PC-3 (cell line): ENCODE measurements at regions not wholly inside any gene's neighbourhood (a gene's known extent, or its start where the extent isn't known, plus 50 kb on each side); places are given as distances from the start of the nearest gene placed in this dataset.

Source experiments
- ATAC-seq: fragments of 200-7000 bp; cut with Tn5 transposase; 2 replicates; pipeline ENCODE4 v1.9.1; 2020; ENCODE audit warnings: mild to moderate bottlenecking, moderate library complexity
- BruUV-seq: library from RNA; stranded (reverse); fragments of 400-500 nt; replicated peaks from 2 replicates; lab custom pipeline; 2021; lab: Mats Ljungman, UMichigan
- CTCF ChIA-PET: fragments of 300-600 bp; sonication (Branson Sonifier 250); formaldehyde crosslinking; loops from one replicate; lab custom pipeline; 2022; ENCODE audit warnings: antibody characterized with exemption; lab: Charles Lee
- POLR2A ChIA-PET: fragments of 300-600 bp; sonication (Branson Sonifier 250); formaldehyde crosslinking; loops from one replicate; lab custom pipeline; 2022; ENCODE audit warnings: antibody characterized with exemption; ENCODE audit not compliant: unreplicated experiment; lab: Charles Lee
- DNase-seq: peaks from one replicate; pipeline ENCODE4 v3.0.0-alpha.2; 2015
- H2AFZ ChIP-seq: fragments of 300-600 bp; sonication (generic); 2 replicates; pipeline ENCODE4 v1.6.0; 2016; ENCODE audit warnings: antibody characterized with exemption, low read length
- H3F3A ChIP-seq: fragments of 300-600 bp; sonication (generic); one replicate; pipeline ENCODE4 v1.6.0; 2017; ENCODE audit warnings: antibody characterized with exemption, low read length, control low read depth, mild to moderate bottlenecking; ENCODE audit not compliant: unreplicated experiment
- H3K27ac ChIP-seq: fragments of 300-600 bp; sonication (generic); 2 replicates; pipeline ENCODE4 v1.5.1; 2016; ENCODE audit warnings: mild to moderate bottlenecking, low read length
- H3K27me3 ChIP-seq: fragments of 300-600 bp; sonication (generic); 2 replicates; pipeline ENCODE4 v1.6.1; 2016; ENCODE audit warnings: low read length, mixed read lengths
- H3K36me3 ChIP-seq: fragments of 300-600 bp; sonication (generic); 2 replicates; pipeline ENCODE4 v1.6.1; 2016; ENCODE audit warnings: low read depth, mixed run types, low read length, mixed read lengths
- H3K4me1 ChIP-seq: fragments of 300-600 bp; sonication (generic); 2 replicates; pipeline ENCODE4 v1.5.1; 2016; ENCODE audit warnings: low read length; ENCODE audit not compliant: insufficient read depth
- H3K4me2 ChIP-seq: fragments of 300-600 bp; sonication (generic); 2 replicates; pipeline ENCODE4 v1.6.0; 2016; ENCODE audit warnings: low read length
- H3K4me3 ChIP-seq: fragments of 300-600 bp; sonication (generic); 2 replicates; pipeline ENCODE4 v1.5.1; 2016; ENCODE audit warnings: mild to moderate bottlenecking, low read length, mixed read lengths
- H3K79me2 ChIP-seq: fragments of 300-600 bp; sonication (generic); 2 replicates; pipeline ENCODE4 v1.6.1; 2017; ENCODE audit warnings: low read length, mixed read lengths
- H3K9ac ChIP-seq: fragments of 300-600 bp; sonication (generic); 2 replicates; pipeline ENCODE4 v1.6.0; 2016; ENCODE audit warnings: mild to moderate bottlenecking, low read length
- H3K9me2 ChIP-seq: fragments of 300-600 bp; sonication (generic); replicated peaks from 2 replicates; pipeline ENCODE4 v1.6.1; 2016; ENCODE audit warnings: mixed run types, low read length, mixed read lengths
- H3K9me3 ChIP-seq: fragments of 300-600 bp; sonication (generic); 2 replicates; pipeline ENCODE4 v1.6.1; 2016; ENCODE audit warnings: low read length, mixed read lengths
- H4K20me1 ChIP-seq: fragments of 300-600 bp; sonication (generic); 2 replicates; pipeline ENCODE4 v1.6.1; 2016; ENCODE audit warnings: low read length, mixed read lengths
- EZH2 ChIP-seq: fragments of 300-600 bp; sonication (generic); IDR thresholded peaks from one replicate; pipeline ENCODE4 v1.6.1; 2017; ENCODE audit warnings: antibody characterized with exemption, mild to moderate bottlenecking, low read length; ENCODE audit not compliant: unreplicated experiment
- EZH2phosphoT487 ChIP-seq: fragments of 300-600 bp; sonication (generic); IDR thresholded peaks from 2 replicates; pipeline ENCODE4 v1.6.1; 2018; ENCODE audit warnings: mild to moderate bottlenecking, antibody characterized with exemption, low read length, borderline replicate concordance
- intact Hi-C: fragments of 100-400 bp; cut with micrococcal nuclease; formaldehyde crosslinking; loops from 2 replicates; pipeline ENCODE4 v1.9.0; 2023
- TF ChIP-seq, protein P1 (sequence below): fragments of 300-600 bp; sonication (generic); conservative IDR thresholded peaks from 2 replicates; pipeline ENCODE4 v1.5.1; 2017; ENCODE audit warnings: antibody characterized with exemption, low read depth, mild to moderate bottlenecking, low read length

DNA sequence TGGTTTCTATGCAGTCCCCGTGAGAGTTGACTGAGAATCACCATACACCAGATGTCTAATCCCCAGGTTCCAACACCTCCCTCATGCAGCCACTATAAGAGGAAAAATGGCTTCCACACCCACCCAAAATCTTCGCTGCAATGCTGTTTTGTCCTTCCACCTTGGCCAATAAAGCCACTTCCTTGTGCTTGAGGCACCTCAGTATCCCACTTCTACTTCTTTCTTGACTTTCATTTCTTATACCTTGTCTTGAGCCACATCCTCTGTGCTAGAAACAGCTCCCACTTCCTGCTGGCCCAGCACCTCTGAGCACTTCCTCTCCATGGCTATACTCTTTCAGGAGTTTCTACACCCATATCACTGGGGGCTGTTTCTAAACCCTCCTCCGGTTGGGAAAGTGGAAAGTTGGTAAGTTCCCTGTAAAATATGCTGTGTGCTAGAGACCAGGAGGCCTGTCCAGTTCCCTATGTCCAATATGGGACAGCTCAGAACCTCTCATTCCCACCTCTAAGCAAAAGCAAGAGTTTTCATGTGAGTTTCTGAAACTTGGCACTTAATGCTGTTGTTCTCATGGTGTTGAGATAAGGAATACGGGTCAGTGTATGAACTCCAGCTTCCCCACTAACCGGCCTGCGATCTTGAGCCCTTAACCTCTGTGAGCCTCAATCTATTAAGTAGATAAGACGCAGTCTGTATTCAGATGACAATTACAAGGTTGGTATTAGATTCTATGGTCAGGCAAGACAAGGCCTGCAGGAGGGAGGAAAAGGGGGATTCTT is 209.1 kb upstream of the ID2 start:
- intact Hi-C loops, result no loop called here
- Histone ChIP-seq H3K4me2 (no peak overlapping the region), H3K79me2 (no peaks in the 10 kb centered on the region), H3K9me3 (no peaks in the 10 kb centered on the region), H3K4me3 (no peak overlapping the region), H3F3A (no peaks in the 10 kb centered on the region), H3K36me3 (no peaks in the 10 kb centered on the region), H3K27me3 (no peaks in the 10 kb centered on the region), H4K20me1 (no peaks in the 10 kb centered on the region), H2AFZ (no peak overlapping the region), H3K4me1 (peaks cover 31% of the 10 kb centered on the region), H3K9me2 (no peaks in the 10 kb centered on the region), H3K9ac (no peak overlapping the region), H3K27ac (no peak overlapping the region)
- BruUV-seq, result no TSS peak
- ChIA-PET CTCF (no interaction called here), POLR2A (no interaction called here)
- no peak for TF ChIP-seq EZH2phosphoT487
- TF ChIP-seq, protein P1, sequence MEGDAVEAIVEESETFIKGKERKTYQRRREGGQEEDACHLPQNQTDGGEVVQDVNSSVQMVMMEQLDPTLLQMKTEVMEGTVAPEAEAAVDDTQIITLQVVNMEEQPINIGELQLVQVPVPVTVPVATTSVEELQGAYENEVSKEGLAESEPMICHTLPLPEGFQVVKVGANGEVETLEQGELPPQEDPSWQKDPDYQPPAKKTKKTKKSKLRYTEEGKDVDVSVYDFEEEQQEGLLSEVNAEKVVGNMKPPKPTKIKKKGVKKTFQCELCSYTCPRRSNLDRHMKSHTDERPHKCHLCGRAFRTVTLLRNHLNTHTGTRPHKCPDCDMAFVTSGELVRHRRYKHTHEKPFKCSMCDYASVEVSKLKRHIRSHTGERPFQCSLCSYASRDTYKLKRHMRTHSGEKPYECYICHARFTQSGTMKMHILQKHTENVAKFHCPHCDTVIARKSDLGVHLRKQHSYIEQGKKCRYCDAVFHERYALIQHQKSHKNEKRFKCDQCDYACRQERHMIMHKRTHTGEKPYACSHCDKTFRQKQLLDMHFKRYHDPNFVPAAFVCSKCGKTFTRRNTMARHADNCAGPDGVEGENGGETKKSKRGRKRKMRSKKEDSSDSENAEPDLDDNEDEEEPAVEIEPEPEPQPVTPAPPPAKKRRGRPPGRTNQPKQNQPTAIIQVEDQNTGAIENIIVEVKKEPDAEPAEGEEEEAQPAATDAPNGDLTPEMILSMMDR, result no peak
- no peak for TF ChIP-seq EZH2
- DNase-seq (no peak), ATAC-seq (no peak)

- ChIA-PET CTCF (no interaction called here), POLR2A (no interaction called here)
- Histone ChIP-seq H3K27me3 (no peaks in the 10 kb centered on the region), H3K79me2 (no peaks in the 10 kb centered on the region), H2AFZ (no peak overlapping the region), H4K20me1 (no peaks in the 10 kb centered on the region), H3K27ac (peak overlapping the region; percentile 45), H3K9me2 (no peaks in the 10 kb centered on the region), H3K4me2 (no peak overlapping the region), H3F3A (no peaks in the 10 kb centered on the region), H3K4me3 (no peak overlapping the region), H3K4me1 (peaks cover 28% of the 10 kb centered on the region), H3K36me3 (no peaks in the 10 kb centered on the region), H3K9me3 (no peaks in the 10 kb centered on the region), H3K9ac (no peak overlapping the region; the same call in 1 of the 2 replicates)
- no peak for ATAC-seq
- intact Hi-C loops, result no loop called here
- TF ChIP-seq EZH2 (no peak), EZH2phosphoT487 (no peak)
- TF ChIP-seq, protein P1, result no peak
- peak; percentile 46 for DNase-seq
- no TSS peak for BruUV-seq
Observed at GRCh38 chr2:8475349-8476031, 206.4 kb upstream of the ID2 start.
